ENCODE measurements at regions not wholly inside any gene's neighbourhood (a gene's known extent, or its start where the extent isn't known, plus 50 kb on each side); places are given as distances from the start of the nearest gene placed in this dataset.

- no peak for DNase-seq
Observed at GRCh38 chr3:113141543-113141942, 69.8 kb upstream of the BOC start.

DNA sequence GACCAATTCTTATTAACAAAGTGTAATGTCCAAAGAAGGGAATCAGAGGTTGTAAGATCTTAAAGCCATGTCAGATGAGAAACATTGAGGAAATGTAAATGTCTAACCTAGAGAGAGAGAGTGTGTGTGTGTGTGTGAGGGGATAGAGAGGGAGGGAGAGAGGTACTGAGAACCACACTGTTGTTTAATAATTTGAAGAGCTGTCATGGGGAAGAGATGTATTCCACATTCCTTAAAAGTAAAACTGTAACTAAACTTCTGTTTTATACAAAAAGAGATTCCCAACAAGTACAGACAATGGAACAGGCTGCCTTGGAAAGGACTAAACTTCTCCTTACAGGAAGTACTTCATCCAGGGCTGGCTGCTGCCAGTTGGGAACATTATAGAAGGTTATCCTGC lies 68.9 kb upstream of the BOC start:
- no peak for DNase-seq

- no peak for DNase-seq
Observed at GRCh38 chr3:113143353-113143752, 68.0 kb upstream of the BOC start.

DNA sequence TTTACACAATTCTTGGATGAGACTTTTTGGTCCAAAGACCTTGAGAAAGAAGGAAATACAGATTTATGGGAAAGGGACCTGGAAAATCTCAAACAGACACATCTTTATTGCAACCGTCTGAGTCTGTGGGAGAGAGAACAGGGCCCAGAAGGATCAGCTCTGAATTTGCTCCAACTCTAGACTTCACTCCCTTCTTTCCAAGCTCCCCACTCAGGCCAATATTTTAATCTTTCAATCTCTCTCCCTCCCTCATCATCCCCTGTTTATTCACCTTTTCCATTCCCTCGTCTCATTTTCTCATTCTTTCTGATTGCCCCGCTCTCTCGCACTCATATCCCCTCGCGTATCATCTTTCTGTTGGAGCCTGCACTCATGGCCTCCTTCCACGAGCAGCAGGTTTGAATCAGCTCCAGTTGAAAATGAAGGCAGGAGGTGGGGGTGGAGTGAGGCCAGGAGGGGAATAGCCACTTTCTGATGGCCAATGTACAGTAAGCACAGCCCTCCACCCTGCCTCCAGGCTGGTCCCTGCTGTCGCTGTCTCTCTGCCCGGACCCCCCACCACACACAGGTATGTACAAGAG lies 63.6 kb upstream of the BOC start:
- DNase-seq, result peak; percentile 96

DNA sequence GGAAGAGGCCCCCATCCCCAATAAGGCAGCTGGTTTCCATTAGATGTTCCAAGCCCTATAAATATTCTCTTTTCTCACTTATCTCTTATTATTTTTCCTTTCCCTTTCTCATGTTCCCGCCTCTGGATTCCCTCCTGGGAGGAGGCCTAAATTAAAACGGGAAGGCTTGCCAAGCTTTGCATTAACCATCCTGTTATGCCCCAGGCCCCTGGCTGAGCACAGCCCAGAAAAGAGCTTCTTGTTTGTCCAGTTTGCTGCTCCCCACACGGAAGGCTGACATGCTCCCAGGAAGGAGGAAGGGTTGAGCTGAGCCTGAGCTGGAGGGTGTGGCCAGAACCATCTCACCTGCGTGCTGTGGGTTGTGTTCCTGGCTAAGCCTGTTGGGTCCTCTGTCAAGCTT lies 63.1 kb upstream of the BOC start:
- peak; percentile 96 for DNase-seq

DNA sequence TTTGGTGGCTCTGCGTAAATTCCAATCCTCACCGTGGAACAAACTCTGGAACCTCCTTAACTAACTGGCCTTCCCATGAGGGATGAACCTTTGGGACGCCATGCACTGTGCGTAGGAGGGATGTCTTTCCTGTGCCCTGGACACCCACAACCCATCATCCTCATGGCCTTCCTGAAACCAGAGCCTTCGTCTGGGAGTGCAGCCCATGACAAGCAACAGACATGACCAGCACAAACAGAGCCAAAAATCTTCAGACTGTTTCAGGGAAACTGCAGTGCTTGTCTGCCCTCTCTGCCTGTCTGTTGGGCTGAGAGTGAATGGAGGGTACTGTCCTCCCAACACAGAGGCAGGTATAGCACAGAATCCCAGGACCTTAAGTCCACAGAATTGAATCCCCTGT lies 61.1 kb upstream of the BOC start:
- DNase-seq, result no peak

GRCh38 chr3:113151461-113152031 lies 59.8 kb upstream of the BOC start:
- peak; percentile 93 for DNase-seq

GRCh38 chr3:113152849-113153248 lies 58.5 kb upstream of the BOC start:
- DNase-seq, result no peak

- no peak for DNase-seq
Observed at GRCh38 chr3:113153499-113154107, 57.8 kb upstream of the BOC start.

DNA sequence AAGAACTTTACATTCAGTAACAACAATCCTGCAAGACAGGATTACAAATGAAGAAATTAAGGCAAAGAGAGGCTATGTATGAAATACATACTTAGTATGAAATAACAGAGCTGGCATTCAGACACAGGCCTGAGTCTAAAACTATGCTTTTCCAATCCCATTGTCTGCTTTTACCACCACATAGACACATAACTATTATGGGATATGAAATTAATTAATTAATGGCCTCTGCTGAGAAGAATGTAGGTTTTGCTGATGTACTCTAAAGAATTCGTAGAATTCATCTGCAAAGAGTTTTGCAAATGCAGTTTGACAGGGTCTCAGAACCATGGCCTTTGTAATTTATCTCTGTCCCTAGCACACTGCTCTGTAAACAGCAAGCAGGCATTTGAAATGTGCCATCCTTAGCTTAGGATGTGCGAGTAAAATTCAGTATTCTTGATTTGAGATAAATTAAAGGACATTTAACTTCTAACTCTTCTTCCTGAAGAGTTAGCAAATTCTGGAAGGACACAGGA lies 54.5 kb upstream of the BOC start:
- no peak for DNase-seq

DNA sequence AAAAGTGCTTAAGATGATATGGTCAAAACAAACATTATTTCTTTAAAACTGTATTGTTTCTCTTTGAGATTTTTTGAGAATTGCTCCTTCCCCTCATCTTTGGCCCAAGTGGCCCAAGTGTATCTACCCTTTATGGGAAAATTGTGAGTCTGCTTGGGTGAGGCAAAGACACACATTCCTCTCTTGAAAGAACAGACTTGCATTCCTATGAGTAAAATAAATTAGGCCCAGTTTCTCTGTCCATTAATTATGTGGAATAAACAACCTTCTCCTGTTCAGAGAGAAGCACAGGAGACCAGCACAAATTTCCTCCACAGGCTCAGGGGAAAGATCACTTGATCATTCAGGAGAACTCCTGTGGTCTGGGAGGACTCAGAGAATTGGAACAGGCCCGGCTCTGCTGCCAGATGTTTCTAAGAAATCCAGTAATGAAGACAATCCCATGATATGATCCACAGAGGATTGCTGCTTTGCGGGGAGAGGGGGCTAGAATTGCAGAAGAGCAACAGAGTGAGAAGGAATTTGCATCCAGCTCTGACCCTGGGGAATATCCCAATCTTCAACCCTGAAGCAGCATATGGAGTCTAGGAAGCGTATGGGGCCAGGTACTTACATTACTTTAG lies 53.8 kb upstream of the BOC start:
- DNase-seq, result no peak

DNA sequence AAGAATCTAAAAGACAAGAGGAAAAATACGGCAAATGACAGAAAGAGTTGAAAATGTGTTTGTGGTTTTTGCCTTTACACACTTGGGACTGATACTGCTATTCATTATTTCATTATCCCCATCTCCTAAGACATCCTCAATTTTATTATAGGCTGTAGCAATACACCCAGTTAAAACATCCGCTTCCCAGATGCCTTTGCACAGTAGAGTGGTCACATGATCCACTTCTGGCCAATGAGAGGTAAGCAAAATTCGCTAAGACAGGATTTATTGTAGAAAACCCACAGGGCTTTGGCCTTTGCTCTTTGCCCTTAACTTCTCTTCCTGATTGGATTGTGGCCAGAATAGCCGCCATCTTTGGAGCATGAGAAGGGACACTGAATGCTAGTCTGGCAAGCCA lies 53.2 kb upstream of the BOC start:
- no peak for DNase-seq
